Left lobe of liver (tissue), 2 donors: ENCODE measurements at regions not wholly inside any gene's neighbourhood (a gene's known extent, or its start where the extent isn't known, plus 50 kb on each side); places are given as distances from the start of the nearest gene placed in this dataset.
"Not testable (repeated sequence)": the region's sequence is repeated elsewhere in the genome, so short reads cannot be mapped to it uniquely, and the experiment has no call there.

Experiments
- ATAC-seq: fragments of 200-7000 bp; cut with Tn5 transposase; one replicate; pipeline ENCODE4 v1.9.1; 2020; ENCODE audit warnings: mild to moderate bottlenecking, moderate library complexity
- DNase-seq: peaks from one replicate; pipeline ENCODE4 v3.0.0-alpha.2; 2020; ENCODE audit warnings: low spot score
- donor health status: DM: no; HTN: no; CAD: no; lungs with moderate emphysema.
- donor health status: DM: no; HTN: yes; CAD: no.

DNA sequence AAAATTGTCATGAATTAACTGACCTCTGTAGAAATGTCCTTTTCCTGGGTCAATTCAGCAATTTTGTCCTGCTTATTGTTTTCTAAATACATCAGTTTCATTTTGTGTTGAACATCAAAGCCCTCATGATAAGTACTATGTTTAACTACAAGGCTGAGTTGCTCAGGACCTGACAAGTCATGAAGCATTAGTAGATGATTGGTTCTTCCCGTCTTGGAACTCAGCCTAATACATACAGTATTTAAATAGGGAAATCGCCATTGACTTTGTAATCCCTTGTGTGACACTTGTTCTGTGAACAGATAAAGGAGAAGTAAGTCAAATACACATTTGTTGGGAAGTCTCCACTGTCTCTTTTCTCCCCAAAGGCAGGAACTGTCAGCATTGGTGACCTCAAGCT is 109.6 kb upstream of the POMZP3 start:
- ATAC-seq, DNase-seq: not testable (repeated sequence)

DNA sequence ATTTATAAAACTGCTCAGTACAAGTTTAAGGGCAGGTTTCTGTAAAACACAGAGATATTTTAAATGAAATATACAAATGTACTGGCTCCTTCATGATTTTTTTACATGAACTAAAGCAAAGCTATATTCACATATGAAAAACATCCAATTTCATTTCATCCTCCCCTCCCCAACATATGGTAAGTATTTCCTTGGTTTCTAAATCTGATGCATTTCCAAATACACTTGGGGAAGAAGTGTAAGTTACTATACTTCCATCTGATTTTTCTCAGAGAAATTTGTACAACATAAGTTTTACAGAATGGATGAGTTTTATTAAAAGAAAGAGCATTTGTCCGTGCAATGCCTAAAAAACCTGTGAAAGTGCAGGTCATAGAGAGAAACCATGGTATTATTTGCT is 109.0 kb upstream of the POMZP3 start:
- DNase-seq, ATAC-seq: not testable (repeated sequence)

DNA sequence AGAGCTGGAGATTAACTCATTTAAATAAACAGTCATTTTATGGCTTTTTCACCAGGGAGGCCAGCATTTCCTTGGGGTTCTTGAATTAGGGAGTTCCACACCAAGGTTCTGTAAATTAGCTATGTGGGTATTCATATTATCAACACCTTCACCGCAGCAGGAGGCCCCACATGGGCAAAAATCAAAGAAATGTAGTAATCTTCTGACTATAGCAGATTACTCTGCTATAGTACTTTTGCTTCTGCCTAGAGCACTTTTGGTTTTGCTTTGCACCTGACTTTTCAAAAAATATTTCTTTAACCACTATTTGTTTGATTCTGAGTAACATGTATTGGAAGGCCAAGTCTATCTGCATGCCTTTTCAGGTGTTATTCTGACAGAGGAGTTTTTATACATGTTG is 108.6 kb upstream of the POMZP3 start:
- not testable (repeated sequence) for DNase-seq, ATAC-seq

DNA sequence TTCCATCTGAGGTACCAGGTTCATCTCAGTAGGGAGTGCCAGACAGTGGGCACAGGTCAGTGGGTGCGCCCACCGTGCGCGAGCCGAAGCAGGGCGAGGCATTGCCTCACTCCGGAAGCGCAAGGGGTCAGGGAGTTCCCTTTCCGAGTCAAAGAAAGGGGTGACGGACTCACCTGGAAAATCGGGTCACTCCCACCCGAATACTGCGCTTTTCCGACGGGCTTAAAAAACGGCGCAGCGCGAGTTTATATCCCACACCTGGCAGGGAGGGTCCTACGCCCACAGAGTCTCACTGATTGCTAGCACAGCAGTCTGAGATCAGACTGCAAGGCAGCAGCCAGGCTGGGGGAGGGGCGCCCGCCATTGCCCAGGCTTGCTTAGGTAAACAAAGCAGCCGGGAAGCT is 101.5 kb upstream of the POMZP3 start:
- not testable (repeated sequence) for ATAC-seq, DNase-seq

DNA sequence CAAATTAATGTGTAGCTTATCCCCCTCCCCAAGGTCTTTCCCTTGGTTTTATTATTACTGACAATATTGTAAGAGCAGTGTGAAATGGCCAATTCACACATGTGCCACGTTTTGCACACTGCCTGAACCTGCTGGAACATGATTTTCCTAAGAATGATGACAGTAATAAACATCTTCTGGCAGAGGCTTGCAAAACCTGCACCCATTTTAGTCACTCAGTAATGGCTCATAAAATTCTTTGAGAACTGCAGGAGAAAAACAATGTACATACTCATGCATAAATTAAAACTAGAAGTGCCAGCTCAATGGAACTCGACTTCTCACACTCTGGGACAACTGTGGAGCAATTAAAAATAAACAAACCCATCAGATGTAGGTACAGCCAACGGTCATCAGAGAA is 96.8 kb upstream of the POMZP3 start:
- not testable (repeated sequence) for ATAC-seq, DNase-seq

DNA sequence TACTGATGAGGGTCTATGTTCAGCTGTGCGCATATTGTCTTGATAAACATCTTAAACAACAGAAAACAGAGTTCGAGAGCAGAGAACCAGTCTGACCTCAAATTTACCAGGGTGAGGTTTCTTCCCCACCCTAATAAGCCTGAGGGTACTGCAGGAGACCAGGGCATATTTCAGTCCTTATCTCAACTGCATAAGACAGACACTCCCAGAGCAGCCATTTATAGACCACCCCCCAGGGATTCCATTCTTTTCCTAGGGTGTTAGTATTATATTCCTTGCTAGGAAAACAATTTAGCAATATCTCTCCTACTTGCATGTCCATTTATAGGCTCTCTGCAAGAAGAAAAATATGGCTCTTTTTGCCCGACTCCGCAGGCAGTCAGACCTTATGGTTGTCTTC is 89.5 kb upstream of the POMZP3 start:
- DNase-seq, ATAC-seq: not testable (repeated sequence)

DNA sequence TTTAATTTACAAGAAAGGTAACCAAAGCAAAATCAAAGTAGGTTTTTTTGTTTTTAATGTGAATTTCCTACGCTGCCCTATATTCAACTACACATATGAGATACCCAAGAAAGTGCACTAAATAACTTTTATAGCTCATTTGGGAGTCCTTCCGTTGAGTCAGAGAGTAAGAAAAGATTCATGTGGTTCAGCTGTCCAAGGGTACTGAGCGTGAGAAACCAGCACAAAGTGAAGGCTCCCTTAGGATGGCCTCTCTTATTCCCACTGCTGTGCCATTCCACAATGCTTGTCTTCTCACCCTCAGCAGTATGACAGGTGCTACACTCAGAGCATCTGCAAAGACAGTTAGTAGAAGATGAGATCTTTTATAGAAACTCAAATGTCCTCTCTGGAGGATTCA is 85.8 kb upstream of the POMZP3 start:
- not testable (repeated sequence) for ATAC-seq, DNase-seq

DNA sequence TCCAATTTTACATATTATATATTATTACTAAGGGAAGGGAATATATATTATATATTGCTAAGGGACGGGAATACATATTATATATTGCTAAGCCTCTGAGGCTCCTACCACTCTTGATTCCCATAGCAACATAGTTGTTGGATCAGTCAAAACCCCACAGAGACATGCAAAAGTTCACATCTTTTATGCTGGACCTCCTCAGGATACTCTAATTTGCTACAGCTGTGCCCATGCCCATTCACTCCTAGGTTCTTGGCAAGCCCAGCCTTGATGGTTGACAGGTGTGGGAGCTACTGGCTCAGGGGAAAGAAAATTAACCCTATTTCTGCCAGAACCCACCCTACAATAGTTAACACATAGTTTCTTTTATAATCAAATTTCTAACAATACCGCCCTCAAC is 84.6 kb upstream of the POMZP3 start:
- DNase-seq, ATAC-seq: not testable (repeated sequence)

DNA sequence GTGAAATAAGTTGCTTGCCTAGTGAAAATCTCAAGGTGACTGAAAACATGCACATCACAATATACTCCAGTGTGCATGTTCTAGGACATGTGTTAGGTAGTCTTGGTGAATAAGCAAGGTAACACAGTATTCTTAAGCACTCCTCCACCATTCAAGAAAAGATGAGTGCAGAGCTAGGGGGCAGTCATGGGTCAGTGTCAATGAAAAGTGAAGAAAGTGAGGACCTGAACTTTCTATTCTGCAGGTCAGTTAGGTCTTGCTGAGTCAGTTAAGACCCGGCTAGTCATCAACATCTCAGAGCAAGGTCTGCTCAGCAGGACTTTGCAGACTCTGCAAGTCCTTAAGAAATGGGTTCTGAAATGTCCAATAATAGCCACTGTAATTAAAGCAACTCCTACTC is 82.6 kb upstream of the POMZP3 start:
- DNase-seq, ATAC-seq: not testable (repeated sequence)

DNA sequence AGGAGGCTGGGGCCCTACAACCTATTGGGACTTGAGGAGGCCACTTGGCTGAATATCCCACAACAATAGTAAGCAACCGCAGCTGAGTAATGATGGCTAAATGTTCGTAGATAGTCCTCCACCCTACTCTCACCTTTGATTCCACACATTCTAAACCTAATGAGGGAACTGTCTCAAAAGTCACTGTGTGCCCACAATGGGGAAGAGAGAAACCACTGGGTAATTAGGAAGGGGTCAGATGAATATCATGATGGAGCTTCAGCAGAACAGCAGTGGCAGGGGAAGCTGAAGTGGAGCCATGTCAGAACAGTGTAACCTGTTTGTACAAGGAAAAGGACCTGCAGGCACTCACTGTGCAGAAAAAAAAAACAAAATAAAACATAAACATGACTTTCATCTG is 81.4 kb upstream of the POMZP3 start:
- not testable (repeated sequence) for ATAC-seq, DNase-seq

DNA sequence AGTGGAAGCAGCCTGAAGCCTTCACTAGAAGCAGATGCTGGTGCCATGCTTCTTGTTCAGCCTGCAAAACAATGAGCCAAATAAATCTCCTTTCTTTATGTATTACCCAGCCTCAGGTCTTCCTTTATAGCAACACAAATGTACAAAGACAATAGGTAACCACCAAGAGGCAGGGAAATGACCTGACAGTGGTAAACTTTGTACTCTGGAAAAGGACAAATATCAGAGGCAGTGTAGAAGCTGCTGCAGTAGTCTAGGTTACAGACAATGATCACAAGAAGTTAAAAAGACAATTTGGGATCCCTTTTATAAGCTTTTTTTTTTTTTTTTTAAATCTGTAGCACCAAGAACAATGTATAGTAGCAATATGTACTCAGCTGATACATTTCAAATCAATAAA is 76.7 kb upstream of the POMZP3 start:
- not testable (repeated sequence) for DNase-seq
- peak; percentile 56 for ATAC-seq

DNA sequence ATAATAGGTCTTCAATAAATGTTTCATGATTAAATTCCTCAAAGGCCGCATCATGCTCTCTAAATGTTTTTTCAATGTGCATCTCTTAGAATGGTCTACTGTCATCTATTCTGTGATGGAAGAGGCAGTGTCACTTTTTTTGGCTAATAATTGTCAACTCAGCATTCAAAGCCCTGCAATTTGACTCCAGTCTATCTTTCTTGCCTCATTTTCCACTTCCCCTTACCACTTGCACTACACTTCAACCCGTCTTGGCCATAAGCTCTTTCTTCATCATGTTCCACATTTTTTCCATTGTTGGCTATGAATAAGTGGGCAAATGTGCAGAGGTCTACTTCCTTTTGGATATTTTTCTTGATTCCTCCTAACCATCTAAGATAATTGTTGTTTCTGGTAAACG is 59.2 kb upstream of the POMZP3 start:
- not testable (repeated sequence) for ATAC-seq

DNA sequence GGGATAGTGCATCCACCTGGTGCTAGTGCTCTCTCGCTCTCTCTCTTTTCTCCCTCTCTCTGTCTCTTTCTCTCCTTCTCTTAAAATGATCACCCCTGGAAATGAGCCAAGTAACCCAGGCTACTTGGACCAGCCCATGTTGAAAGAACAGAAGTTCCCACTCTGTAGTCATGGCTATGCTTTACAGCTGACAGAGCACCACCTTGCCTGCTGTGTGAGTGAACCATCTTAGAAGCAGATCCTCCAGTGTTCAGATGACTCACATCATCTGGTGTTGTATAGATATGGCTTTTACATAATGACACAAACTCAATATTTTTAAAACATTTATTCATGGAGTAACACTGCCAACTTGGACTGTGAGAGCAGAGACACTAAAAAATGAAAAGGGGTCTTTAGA is 57.7 kb upstream of the POMZP3 start:
- not testable (repeated sequence) for ATAC-seq

More for the DNA sequence above, 59.2 kb upstream of the POMZP3 start:
- not testable (repeated sequence) for DNase-seq

DNA sequence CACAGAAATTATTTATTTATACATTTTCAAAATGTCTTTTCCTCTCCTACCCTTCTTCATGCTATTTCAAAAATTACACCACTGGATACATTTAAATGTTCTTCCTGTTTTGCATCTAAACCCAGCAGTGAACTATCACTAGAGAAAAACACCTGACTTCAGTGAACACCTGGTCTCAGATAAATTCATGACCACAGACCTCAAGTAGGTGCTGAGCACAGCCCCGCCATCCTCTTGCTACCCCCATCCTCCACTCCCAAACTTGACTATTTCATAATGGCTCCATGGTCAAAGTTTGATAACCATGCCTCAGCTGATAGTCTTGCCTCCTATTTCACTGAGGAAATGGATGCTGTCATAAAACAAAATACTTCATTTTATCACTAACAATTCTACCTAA is 56.6 kb upstream of the POMZP3 start:
- not testable (repeated sequence) for DNase-seq, ATAC-seq

More for the DNA sequence above, 57.7 kb upstream of the POMZP3 start:
- not testable (repeated sequence) for DNase-seq

DNA sequence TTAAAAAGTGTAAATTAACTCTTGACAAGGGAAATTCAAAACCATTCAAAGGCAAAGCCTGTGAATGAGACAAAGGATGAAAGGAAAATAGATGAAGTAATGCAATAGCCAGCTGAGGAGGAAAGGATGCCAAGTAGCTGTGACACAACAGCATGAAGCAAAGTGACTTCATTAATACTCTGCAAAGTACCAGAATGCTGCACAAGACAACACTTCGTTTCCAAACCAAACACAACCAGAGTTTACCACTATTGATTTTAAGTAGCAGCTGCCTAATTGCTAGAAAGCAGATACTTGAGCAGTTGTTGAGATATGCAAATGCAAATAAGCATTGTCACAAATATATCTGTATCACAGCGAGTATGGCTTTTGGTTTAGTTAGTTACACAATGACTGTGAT is 54.7 kb upstream of the POMZP3 start:
- ATAC-seq: peak; percentile 26
- not testable (repeated sequence) for DNase-seq

DNA sequence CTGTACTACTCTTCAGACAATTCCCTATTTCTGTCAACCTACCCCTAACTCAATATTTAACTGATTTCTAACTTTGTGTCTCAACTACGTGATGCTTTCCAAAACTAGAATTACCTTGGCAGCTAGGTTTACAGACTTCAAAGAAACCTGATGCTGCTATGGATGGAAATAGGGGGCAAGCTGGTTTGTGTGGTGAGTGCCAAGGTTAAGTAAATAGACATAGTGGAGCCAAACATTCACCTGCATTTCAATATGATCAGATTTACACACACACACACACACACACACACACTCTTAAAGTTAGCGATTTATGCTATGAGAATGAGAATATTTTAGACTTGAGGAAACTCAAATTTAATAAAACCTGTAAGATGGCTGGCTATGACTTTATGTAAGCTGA is 52.1 kb upstream of the POMZP3 start:
- ATAC-seq: peak; percentile 78
- DNase-seq: not testable (repeated sequence)

DNA sequence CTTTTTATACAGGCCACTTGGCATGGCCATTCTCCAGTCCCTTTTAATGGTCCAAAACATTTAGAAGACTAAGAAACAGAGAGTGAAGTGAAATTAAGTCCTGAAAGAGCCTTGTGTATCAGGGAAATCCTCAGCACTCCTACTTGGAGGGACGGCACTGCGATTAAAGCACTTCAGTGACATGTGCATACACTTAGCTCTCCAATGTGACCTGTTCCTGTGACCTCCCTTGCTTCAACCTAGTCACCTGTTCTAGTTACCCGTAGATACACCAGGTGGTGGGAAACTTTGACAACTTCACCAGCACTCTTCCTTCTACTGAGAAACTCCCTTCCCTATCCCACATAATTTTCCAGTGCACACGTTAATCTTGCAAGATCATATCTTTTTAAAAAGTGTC is 51.4 kb upstream of the POMZP3 start:
- DNase-seq: not testable (repeated sequence)
- ATAC-seq: peak; percentile 19

DNA sequence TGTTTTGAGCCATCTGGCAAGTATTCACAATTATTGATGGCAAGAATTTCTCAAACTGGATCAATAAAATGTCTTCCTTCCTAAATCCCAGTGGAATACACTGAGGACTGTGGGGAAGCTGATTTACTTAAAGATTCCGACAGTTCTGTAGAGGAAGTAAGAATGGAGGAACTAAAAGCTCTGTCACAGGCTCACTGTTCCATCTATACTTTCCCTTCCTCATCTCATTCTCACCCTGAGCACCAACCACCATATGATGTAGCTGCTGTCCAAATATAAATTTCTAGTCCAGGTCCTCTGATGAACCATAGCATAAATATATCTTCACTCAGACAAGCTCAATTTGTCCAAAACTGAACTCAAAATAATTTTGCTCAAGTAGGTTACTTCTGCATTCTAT is 49.8 kb upstream of the POMZP3 start:
- not testable (repeated sequence) for ATAC-seq, DNase-seq
